Left lobe of liver (tissue), 2 donors: ENCODE measurements at regions not wholly inside any gene's neighbourhood (a gene's known extent, or its start where the extent isn't known, plus 50 kb on each side); places are given as distances from the start of the nearest gene placed in this dataset.
"Not testable (repeated sequence)": the region's sequence is repeated elsewhere in the genome, so short reads cannot be mapped to it uniquely, and the experiment has no call there.

Source experiments
- ATAC-seq: fragments of 200-7000 bp; cut with Tn5 transposase; one replicate; pipeline ENCODE4 v1.9.1; 2020; ENCODE audit warnings: mild to moderate bottlenecking, moderate library complexity
- DNase-seq: peaks from one replicate; pipeline ENCODE4 v3.0.0-alpha.2; 2020; ENCODE audit warnings: low spot score
- donor health status: DM: no; HTN: no; CAD: no; lungs with moderate emphysema.
- donor health status: DM: no; HTN: yes; CAD: no.

DNA sequence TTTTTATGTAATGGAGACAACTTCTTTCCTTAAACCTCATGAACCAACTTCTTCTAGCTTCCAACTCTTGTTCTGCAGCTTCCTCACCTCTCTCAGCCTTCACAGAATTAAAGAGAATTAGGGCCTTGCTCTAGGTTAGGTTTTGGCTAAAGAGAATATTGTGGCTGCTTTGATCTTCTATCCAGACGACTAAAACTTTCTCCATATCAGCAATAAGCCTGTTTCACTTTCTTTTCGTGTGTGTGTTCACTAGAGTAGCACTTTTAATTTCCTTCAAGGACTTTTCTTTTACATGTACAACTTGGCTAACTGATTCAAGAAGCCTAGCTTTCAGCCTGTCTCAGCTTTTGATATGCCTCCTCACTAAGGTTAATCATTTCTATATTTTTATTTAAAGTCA, 596.1 kb upstream of the NRSN1 start:
- DNase-seq, result no peak
- peak; percentile 21 for ATAC-seq

DNA sequence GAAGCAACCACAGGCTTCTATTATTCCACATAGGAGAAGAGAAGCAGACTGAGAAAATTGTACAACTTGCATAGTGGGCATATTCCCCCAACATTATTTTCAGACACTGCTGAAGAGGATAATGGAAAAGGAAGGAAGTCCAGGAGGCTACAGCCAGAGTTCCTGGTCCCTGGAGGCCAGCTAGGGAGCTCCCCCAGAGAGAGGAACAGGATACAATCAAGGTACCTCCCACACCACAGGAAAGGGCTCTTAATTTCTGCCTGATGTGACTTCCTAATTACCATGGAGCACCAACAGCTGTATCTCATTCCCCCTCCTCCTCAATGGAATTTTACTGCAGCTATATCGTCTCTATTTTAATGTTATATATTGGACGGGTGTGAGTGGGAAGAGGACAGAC, 594.3 kb upstream of the NRSN1 start:
- DNase-seq (no peak), ATAC-seq (no peak)

DNA sequence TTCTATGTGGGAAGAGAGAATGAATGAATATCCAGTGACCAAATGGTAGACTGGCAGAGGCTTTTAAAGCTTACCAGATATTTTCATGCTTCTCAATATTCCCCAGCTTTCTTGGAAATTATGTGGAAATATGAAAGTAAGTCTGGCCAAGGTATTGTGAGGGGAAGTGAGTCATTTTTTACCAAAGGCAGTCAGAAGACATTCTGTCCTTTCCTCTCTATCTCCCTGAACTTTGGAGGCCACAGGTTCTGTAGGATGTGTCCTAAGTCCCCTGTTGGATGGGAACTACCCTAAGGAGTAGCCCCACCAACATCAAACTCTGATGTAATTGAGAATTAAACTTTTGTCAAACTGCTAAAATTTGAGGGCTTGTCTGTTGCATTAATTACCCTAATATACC, 593.8 kb upstream of the NRSN1 start:
- ATAC-seq (no peak), DNase-seq (no peak)

DNA sequence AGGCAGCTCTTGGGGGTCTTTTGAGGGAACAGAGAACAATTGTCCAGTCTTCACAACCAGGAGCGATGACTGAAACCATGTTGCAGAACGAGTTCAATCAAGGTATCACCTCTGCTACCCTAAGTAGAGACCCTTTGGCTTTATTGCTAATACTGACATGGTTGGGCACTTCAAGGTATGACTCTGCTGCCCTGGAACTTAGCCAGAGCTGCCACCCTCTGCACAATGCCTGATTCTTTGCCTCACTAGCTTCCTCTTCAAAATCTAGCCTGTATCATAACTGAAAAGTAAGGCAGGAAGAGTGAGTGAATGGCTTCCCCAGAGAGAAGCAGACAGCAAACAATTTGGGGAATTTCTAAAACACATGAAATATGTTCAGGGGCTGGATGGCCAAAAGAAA, 592.7 kb upstream of the NRSN1 start:
- DNase-seq, result no peak
- ATAC-seq, result no peak

DNA sequence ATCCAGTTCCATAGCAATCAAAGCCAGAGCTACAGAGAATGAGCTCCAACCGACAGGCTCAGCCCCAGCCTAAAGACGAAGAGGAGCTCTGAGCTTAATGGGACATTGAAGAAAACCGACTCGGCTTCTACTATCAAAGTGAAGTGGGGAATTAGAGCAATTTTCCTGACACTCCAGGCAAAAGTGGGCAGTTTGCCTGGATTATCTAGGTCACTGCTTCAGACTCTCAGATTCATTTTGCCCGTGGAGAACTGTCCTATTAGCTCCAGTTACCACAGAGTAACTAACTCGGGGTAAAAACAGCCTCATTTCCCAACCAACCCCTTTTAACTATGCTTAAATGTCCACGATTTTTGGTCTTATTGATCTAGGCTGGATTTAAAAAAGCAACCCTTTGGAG, 592.1 kb upstream of the NRSN1 start:
- DNase-seq (no peak), ATAC-seq (peak; percentile 95)

DNA sequence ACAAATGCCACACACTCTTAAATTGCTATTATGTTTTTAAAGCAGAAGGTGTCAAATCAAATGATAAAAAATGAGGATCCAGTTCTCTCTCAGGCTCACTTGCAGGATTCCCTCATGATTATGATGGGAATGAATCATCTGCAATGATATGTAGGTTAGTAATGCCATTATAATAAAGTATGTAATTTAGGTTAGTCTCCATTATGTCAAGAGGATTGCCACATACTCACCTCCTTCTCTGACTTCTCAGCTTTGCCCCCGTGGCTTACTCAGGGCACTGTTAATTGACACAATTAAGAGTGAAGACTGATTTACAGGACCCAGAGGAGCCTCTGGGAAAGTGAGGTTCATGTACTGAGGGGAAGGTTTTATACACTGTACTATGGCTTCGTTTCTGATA, 591.7 kb upstream of the NRSN1 start:
- no peak for DNase-seq
- ATAC-seq, result peak; percentile 40

DNA sequence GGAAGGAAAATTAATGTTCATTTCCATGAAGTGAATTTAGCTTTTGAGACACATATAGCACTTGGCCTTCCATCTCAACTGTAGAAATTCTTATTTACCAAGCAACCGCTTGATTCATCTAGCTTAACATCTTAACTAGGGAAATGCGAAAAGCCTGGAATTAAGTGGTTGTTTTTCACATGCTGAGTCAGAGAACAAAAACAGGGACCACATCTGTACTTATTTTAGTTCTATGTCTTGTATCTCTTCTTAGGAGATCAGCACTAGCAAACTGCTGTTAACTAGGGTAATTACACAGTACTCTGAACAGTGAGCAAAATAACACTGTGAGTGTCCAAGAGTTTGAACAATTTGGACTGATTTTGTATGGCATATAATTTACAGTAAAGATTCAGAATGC, 590.9 kb upstream of the NRSN1 start:
- DNase-seq, result no peak
- ATAC-seq, result no peak

DNA sequence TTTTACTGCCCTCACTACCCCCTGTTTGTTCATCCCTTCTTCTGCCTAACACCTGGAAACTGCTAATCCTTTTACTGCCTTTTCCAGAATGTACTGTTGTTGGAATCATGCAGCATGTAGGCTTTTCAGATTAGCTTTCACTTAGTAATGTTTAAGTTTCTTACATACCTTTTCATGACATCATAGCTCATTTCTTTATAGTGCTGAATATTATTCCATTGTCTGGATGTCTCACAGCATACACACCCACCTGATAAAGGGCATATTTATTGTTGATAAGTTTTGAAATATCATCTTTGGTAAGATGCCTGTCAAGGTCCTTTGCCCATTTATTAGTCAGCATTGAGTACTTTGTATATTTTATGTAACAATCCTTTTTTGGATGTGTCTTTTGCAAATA, 588.2 kb upstream of the NRSN1 start:
- DNase-seq (no peak), ATAC-seq (no peak)

DNA sequence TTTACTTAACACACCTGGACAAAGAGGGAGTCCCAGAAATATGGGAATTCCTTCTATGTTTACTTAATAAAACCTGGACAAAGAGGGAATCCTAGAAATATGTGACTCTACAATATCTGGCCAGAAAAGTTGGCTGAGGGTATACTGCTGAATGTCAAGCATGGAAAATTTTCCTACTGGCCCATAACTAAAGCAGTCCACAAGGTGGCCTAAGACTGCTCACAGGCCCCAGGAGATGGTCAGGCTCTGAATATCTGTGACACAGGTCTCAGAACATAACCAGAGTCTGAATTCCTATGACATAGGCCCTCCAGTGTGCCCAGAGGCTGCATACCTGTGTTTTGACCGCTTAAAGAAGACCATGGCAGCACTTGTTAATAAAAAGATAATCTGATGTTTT, 578.2 kb upstream of the NRSN1 start:
- peak; percentile 85 for ATAC-seq
- no peak for DNase-seq

DNA sequence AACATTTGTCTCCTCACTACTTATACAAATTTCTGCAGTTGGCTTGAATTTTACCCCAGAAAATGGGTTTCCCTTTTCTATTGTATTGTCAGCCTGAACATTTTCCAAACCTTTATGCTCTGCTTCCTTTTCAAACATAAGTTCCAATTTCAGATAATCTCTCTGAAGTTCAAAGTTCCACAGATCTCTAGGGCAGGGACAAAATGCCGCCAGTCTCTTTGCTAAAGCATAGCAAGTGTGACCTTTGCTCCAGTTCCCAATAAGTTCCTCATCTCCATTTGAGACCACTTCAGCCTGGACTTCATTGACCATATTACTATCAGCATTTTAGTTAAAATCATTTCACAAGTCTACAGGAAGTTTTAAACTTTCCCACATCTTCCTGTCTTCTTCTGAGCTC, 571.1 kb upstream of the NRSN1 start:
- DNase-seq, ATAC-seq: not testable (repeated sequence)

DNA sequence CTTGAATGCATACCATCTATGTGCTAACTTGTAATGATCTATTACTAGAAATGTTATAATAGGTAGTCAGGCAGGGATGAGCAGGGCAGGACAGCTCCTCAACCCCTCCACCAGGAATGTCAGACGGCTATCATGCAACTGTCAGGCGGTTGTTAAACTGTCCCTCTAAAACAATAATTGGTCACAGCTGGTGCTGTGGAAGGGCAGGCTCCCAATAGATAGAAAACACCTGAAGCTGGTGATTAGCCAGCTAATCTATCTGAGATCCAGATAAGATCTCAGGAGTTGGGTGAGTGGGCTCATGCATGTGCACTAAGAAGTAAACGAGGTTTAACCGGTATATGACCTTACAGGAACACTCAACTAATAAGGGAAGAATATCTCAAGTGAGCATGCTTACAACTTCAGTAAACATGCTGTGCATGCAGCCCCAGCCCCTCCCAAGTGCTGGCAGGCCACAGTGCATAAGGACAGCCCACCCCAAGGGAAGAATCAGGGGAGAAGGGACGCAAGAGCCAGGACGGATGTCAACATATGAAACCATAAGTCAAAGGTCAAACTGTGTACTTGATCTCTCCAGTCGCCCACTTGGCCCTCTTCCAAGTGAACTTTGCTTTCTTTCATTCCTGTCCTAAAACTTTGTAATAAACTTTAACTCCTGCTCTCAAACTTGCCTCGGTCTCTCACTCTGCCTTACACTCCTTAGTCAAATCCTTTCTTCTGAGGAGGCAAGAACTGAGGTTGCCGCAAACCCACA, 566.2 kb upstream of the NRSN1 start:
- ATAC-seq, result peak; percentile 78
- peak; percentile 71 for DNase-seq

DNA sequence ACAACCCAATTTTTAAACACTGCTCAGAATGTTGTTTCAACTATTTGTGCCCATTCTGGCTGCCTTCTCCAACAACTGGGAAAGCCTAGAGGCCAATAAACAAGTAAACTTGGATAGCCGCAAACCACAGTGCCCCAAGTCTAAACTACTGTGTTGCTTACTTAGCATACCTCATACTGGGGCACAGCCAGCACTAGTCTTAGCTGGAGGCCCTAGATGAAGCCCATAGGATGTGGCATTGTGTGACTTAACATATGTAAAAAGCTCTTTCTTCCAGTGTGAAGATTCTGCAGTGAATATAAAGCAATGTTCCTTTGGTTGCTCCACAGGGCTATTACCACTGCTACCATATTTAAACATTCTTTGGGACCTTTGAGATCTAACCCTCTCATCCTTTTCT, 564.3 kb upstream of the NRSN1 start:
- DNase-seq, result no peak

DNA sequence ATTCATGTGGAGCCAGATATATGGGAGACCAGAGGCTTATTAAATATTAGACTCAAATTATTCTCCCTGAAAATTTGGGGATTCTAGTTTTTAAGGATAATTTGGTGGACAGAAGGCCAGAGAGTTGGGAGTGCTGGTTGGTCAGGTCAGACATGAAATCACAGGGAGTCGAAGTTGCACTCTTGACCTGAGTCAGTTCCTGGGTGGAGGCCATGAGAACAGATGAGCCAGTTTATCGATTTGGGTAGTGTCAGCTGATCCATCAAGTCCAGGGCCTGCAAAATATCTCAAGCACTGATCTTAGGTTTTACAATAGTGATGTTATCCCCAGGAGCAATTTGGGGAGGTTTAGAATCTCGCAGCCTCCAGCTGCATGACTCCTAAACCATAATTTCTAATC, 563.5 kb upstream of the NRSN1 start:
- ATAC-seq (peak; percentile 43), DNase-seq (no peak)

More for the DNA sequence above, 564.3 kb upstream of the NRSN1 start:
- no peak for ATAC-seq

DNA sequence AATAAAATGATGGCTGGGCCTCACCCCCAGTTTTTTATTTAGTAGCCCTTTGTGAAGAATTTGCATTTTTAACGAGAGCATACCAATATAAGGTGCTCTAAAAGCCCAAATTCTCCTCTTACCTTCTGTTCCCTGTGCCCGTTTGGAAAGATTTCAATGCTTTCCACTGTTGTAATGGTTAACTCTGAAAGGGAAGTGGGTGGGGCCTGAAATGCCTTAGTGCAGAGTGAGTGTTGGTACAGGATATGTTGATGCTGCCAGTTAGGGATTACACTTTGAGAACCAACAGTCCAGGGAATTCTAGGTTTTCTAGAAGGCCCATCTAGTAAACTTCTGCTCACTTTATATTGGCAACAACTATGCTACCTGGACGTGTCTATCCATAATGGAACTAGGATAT, 562.7 kb upstream of the NRSN1 start:
- ATAC-seq (no peak), DNase-seq (no peak)

DNA sequence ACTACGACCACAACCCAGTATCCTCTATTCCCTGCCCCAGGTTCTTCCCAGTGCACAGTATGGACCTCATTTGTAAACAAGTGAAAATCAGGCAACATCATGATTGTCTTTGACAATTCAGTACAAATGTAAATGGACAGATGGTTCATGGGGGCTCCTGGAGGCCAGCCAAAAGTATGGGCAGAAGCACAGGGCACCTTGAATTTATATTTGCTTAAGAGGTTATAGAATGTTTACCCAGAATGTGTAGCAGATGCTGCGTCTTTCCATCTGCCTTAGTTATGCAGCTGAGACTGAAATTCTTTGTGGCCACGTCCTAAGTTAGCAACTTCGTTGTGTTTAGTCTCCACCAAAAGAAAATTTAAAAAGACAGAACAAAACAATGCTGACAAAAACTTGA, 559.6 kb upstream of the NRSN1 start:
- no peak for DNase-seq
- no peak for ATAC-seq

DNA sequence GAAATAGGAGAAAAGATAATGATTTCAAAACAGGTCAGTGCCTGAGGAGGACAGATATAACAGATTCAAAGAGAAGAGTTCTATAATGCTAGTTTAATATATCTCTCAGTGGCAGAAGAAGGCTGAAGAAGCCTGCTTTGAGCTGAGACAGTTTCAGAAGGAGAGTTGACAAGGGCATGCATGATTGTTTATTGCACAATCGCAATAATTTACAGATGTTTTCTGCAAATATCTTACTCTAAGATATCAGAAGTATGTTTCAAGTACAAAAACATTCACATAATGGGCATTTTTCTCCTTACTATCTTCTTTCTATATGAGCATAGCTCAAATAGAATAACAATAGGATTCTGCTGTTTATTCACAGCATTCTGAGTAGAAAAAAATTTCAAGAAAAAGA, 557.7 kb upstream of the NRSN1 start:
- DNase-seq (no peak), ATAC-seq (no peak)

DNA sequence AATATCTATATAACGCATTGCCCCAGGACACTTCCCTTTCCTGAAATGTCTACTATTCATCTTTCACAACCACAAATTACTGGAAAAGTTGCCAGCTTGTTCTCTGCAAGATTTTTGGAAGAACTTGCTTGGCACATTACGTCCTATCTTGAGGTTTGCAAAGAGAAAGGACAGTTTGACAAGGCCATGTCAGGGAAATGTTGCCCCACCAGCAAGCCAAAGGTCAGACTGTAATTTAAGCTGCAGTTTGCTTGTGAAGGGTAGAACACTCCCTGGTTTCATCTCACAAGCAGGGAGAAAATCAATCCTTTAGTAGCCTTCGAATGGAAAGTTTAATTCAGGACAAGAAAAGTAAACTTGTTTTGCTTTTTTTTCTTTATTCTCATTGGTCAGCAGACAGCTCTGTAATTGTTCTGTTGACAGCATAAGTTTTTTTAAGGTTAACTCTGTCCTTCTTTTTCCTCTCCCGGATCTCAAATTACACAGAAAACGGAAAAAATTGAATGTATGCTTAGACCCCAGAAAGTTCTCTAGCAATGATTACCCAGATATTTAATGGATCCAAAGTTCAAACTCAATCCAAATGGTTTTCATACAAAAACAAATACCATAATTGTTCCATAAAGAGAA, 541.8 kb upstream of the NRSN1 start:
- ATAC-seq (peak; percentile 83), DNase-seq (peak; percentile 63)

DNA sequence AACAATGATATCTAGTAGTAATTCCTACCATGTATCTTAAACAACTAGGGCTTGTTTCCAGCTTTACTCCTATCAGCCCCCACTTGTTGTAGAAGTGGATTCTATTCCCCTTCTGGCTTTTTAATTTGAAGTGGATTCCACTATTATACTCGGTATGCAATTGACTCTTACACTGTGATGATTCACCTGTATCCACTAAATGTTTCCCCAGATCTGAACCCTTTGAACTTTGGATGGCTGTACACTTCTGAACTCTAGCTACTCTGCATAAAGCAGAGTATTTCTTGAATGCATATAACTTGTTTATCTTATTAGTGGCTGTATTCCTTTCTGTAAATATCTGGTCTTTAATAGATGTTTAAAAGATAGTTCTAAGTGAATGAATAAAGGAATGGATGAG, 538.4 kb upstream of the NRSN1 start:
- no peak for DNase-seq
- ATAC-seq, result peak; percentile 83

DNA sequence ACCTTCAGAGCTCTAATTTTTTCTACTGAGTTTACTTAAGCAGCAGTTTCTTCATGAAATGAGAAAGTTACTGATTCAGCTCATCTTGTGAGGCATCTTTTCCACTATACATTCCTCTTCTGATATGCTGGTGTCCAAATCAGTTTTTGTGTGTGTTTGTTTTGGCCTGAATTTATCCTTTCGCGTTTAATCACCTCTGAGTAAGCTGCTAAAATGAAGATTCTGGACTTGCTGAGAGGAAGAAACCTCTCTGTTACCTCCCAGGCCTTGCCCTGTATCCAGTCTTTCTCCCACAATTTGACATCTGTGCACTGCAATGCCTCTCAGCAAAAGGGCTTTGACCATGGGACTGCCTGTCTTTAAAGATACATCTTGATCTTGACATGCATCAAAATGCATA, 536.2 kb upstream of the NRSN1 start:
- DNase-seq (no peak), ATAC-seq (no peak)

DNA sequence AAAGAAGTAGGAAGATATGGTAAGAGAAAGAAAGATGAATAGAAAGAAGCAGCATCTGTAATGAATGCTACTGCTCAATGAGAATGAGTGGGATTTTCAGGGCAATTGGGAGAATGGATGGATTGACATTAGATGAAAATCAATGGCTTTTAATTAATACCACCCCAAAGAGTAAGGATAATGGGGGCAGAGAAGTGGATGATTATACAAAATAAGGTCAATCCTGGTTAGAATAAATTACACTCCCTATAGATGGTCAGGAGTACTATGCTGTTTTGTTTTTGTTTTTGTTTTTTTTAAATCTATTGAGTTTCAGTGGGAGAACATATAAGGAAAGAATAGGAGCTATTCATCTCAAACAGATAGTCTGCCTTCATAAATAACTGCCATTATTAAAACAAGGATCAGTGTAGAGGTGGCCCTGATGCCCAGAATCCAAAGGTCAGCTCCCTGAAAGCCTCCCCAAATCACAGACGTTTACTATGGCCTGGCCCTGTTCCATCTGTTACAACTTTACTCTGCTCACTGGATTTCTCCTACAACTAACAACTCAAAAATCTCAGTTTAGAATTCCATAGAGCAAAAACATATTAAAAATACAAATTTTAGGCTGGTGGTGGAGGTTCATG, 535.4 kb upstream of the NRSN1 start:
- DNase-seq (no peak), ATAC-seq (no peak)

DNA sequence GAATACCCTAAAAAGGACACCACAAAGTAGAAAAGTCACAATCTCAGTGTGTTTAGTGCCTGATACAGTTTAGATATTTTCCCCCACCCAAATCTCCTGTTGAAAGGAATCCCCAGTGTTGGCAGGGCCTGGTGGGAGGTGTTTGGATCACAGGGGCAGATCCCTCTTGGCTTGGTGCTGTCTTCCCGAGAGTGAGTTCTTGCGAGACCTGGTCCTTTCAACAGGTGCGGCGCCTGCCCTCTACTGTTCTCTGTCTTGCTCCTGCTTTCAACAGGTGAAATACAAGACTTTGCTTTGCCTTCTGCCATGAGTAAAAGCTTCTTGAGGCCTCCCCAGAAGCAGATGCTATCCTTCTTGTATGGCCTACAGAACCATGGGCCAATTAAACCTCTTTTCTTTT, 534.3 kb upstream of the NRSN1 start:
- DNase-seq, result no peak
- ATAC-seq, result no peak

DNA sequence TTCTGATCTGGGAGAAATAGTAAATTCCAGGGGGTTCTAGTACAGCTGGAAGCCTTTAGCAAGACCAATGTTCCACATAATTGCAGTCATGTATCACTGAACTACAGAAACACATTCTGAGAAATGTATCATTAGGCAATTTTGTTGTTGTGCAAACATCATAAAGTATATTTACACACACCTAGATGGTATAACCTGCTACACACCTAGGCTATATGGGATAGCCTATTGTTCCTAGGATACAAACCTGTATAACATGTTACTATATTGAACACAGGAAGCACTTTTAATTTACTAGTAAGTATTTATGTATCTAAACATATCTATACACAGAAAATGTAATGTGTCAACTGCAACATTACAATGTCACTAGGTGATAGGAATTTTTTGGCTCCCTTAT, 525.9 kb upstream of the NRSN1 start:
- DNase-seq, result no peak
- ATAC-seq, result no peak
